Neuron (in vitro differentiated cells): ENCODE measurements at regions not wholly inside any gene's neighbourhood (a gene's known extent, or its start where the extent isn't known, plus 50 kb on each side); places are given as distances from the start of the nearest gene placed in this dataset.

ENCODE experiments used
- H2AFZ ChIP-seq: one replicate; pipeline ENCODE4 v1.6.1; 2013; ENCODE audit warnings: low read depth, mild to moderate bottlenecking, inconsistent platforms, low read length, moderate library complexity
- H3K27me3 ChIP-seq: one replicate; pipeline ENCODE4 v1.6.1; 2013; ENCODE audit warnings: low read length; ENCODE audit not compliant: insufficient read depth
- H3K36me3 ChIP-seq: one replicate; pipeline ENCODE4 v1.6.1; 2013; ENCODE audit warnings: low read length; ENCODE audit not compliant: insufficient read depth
- H3K4me1 ChIP-seq: one replicate; pipeline ENCODE4 v1.6.1; 2013; ENCODE audit warnings: low read length; ENCODE audit not compliant: insufficient read depth
- H3K4me3 ChIP-seq: 2 replicates; pipeline ENCODE4 v1.5.1; 2013; ENCODE audit warnings: mild to moderate bottlenecking, low read length, moderate library complexity
- H3K9me3 ChIP-seq: one replicate; pipeline ENCODE4 v1.6.1; 2013; ENCODE audit warnings: low read length

DNA sequence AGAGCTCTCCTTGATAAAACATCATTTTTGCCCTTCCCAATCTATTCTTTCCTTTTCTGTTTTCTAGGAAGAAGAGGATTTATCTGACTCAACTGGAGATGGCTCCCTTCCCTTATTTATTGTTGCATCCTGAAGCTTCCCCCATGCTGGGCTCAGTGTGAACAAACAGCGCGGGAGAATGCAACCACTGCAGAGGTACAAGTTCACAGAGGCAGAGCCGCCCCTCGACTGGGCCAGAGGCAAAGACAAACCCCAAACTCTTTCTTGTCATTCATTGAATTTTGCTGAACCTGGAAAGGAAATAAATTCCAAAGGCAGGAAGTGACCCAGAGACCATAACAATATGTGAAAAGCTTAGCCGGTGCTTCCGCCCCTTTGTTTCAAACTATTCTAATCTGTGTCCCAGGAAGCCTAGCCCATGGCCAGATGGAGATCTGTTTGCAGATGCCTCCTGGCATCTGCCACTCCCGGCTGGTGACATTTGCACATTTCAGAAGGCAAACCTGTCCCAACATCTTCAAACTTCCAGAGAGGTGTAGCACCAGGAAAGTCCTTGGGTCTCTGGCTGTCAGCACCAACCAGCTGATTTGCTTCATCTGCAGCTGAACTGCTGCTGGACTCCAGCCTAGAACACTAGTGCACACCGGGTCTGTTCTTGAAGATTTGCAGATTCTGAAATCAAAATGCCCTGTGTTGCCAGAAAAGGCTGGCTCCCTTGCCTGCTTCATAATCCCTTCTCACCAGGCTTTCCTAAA is 79.4 kb upstream of the MAP4K3 start:
- peak overlapping the region; percentile 7 for H3K4me3 ChIP-seq
- no peaks in the 10 kb centered on the region for H3K27me3 ChIP-seq
- H3K9me3 ChIP-seq: peaks cover 5% of the 10 kb centered on the region
- peaks cover 46% of the 10 kb centered on the region for H3K4me1 ChIP-seq
- peak overlapping the region; percentile 49 for H2AFZ ChIP-seq
- H3K36me3 ChIP-seq: no peaks in the 10 kb centered on the region

DNA sequence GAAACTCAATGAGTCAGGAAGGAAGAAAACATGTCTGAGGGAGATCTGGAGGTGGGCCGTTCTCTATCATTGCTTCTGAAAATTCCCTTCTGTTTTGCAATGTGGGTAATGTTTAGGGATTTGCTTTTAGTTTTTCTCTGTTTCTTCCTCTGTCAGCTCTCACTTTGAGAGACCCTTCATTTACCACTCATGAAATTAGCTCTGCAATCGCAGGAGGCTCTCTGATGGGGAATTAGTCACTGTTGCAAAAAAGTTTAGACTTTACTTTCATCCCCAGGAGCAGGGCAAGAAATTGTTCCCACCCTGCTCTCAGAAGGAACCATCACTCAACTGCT is 80.0 kb upstream of the MAP4K3 start:
- no peaks in the 10 kb centered on the region for H3K27me3 ChIP-seq
- H3K9me3 ChIP-seq: peaks cover 8% of the 10 kb centered on the region
- H3K4me3 ChIP-seq: no peak overlapping the region
- H3K36me3 ChIP-seq: no peaks in the 10 kb centered on the region
- no peak overlapping the region for H2AFZ ChIP-seq
- peaks cover 41% of the 10 kb centered on the region for H3K4me1 ChIP-seq

DNA sequence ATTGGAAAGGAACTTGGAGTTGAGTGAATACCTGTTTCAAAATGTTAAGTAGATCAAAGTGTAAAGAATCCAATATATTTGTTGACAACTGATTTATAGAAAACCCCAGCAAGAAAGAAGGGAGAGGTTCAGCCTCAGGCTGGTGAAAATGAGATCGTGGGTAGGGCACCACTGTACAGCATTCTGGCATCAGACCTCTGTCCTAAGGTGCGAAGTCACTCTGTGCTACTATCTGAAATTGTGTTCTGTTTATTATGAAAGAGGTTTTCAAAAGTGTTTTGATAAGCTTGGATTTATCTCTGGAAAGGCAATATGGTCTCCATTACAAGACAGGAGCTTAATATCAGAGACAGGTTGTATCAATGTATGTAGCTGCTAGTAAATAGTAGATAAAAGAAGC is 80.5 kb upstream of the MAP4K3 start:
- H3K36me3 ChIP-seq: no peaks in the 10 kb centered on the region
- no peak overlapping the region for H3K4me3 ChIP-seq
- no peak overlapping the region for H2AFZ ChIP-seq
- H3K9me3 ChIP-seq: peaks cover 9% of the 10 kb centered on the region
- H3K4me1 ChIP-seq: peaks cover 35% of the 10 kb centered on the region
- no peaks in the 10 kb centered on the region for H3K27me3 ChIP-seq

DNA sequence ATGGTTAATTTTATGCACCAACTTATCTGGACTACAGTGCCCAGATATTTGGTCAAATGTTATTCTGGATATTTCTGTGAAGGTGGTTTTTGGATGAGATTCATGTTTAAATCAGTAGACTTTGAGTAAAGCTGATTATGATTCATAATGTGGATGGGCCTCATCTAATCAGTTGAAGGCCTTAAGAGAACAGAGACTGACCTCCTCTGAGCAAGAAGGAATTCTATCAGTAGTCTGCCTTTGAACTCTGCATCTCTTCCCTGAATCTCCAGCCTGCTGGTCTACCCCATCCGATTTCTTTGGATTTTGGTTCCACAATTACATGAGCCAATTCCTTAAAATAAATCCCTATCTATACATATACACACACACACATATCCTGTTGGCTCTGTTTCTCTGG is 82.8 kb upstream of the MAP4K3 start:
- H3K36me3 ChIP-seq: no peaks in the 10 kb centered on the region
- no peaks in the 10 kb centered on the region for H3K27me3 ChIP-seq

DNA sequence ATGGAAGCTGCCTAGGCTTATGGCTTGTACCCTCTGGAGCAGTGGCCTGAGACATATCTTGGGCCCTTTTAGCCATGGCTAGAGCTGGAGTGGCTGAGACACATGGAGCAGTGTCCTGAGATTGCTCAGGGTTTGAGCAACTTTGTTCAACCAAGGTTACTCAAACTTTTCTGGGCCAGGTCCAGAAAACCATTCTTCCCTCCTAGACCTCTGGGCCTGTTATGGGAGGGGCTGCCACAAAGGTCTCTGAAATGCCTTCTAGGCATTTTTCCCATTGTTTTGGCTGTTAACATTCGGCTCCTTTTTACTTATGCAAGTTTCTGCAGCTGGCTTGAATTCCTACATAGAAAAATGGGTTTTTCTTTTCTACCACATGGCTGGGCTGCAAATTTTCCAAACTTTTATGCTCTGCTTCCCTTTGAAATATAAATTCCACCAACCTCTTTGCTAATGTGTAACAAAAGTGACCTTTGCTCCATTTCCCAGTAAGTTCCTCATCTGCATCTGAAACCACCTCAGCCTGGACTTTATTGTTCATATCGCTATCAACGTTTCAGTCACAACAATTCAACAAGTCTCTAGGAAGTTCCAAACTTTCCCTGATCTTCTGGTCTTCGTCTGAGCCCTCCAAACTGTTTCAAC is 84.9 kb upstream of the MAP4K3 start:
- Histone ChIP-seq H2AFZ (no peak overlapping the region), H3K9me3 (peaks cover 14% of the 10 kb centered on the region), H3K4me1 (peaks cover under 1% of the 10 kb centered on the region), H3K36me3 (no peaks in the 10 kb centered on the region), H3K27me3 (no peaks in the 10 kb centered on the region), H3K4me3 (no peak overlapping the region)

More for the DNA sequence above, 82.8 kb upstream of the MAP4K3 start:
- Histone ChIP-seq H3K9me3 (peaks cover 14% of the 10 kb centered on the region), H3K4me3 (no peak overlapping the region), H2AFZ (no peak overlapping the region), H3K4me1 (peaks cover 20% of the 10 kb centered on the region)

DNA sequence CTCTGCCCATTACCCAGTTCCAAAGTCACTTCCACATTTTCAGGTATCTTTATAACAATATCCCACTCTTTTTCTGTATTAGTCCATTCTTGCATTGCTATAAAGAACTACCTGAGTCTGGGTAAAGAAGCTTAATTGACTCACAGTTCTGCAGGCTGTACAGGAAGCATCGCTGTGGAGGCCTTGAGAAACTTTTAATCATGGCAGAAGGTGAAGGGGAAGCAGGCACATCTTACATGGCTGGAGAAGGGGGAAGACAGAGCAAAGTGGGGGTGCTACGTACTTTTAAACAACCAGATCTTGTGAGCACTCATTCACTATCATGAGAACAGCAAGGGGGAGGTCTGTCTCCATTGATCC is 85.4 kb upstream of the MAP4K3 start:
- Histone ChIP-seq H3K9me3 (peaks cover 14% of the 10 kb centered on the region), H2AFZ (no peak overlapping the region), H3K27me3 (no peaks in the 10 kb centered on the region), H3K4me3 (no peak overlapping the region), H3K4me1 (no peaks in the 10 kb centered on the region), H3K36me3 (no peaks in the 10 kb centered on the region)

DNA sequence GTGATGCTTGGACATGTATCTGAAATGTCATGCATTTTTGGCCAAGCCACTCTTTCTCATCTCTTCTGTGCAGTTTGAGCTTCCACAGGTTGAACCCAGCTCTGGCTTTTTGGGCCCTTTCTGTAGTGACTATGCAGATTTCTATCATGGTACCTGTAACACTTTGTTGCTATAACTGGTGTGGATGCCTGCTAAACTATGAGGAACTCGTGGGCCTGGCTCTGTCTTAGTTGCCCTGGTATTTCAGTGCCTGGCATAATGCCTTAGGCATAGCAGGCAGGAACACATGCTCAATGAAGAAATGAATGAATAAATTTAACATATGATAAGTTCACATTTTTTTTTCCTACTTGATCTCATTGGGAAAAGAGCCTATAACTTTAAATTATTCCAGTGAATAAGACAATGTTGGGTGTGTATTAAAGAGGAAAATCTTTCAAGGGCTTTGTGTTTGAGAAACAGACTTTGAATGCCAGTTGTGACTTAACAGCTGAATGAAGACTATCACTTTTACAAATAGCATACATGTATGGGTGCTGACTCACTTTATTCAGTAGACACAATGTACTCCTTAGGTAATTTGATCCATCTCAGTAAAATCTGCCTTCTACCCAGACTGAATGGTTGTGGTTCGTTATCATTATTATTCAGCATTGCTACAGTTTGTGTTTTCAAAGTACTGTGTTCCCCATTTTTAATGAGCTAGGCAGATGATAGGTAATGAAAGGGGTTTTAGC is 86.4 kb upstream of the MAP4K3 start:
- no peaks in the 10 kb centered on the region for H3K36me3 ChIP-seq
- no peak overlapping the region for H2AFZ ChIP-seq
- H3K4me3 ChIP-seq: no peak overlapping the region
- no peaks in the 10 kb centered on the region for H3K4me1 ChIP-seq
- H3K9me3 ChIP-seq: peaks cover 14% of the 10 kb centered on the region
- no peaks in the 10 kb centered on the region for H3K27me3 ChIP-seq

DNA sequence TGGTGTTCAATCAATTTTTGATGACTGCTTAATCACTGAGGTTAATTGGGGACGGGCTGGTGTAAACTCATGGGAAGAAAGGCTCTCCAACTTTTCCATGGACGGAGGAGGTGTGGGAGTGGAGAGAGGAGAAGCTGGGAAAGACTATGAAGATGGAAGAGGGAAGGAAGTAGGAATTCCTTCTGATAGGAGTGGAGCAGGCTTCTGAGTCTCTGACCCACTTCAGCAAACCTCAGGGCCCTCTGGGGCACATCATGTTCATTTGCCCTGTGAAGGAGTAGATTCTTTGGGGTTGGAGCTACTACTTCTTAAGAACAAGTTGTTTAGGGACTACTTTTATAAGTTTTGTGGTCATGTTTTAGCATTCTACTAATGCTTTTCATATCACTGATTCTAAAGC is 87.0 kb upstream of the MAP4K3 start:
- H2AFZ ChIP-seq: no peak overlapping the region
- H3K27me3 ChIP-seq: no peaks in the 10 kb centered on the region
- H3K4me1 ChIP-seq: no peaks in the 10 kb centered on the region
- H3K9me3 ChIP-seq: peaks cover 14% of the 10 kb centered on the region
- H3K36me3 ChIP-seq: no peaks in the 10 kb centered on the region
- no peak overlapping the region for H3K4me3 ChIP-seq

DNA sequence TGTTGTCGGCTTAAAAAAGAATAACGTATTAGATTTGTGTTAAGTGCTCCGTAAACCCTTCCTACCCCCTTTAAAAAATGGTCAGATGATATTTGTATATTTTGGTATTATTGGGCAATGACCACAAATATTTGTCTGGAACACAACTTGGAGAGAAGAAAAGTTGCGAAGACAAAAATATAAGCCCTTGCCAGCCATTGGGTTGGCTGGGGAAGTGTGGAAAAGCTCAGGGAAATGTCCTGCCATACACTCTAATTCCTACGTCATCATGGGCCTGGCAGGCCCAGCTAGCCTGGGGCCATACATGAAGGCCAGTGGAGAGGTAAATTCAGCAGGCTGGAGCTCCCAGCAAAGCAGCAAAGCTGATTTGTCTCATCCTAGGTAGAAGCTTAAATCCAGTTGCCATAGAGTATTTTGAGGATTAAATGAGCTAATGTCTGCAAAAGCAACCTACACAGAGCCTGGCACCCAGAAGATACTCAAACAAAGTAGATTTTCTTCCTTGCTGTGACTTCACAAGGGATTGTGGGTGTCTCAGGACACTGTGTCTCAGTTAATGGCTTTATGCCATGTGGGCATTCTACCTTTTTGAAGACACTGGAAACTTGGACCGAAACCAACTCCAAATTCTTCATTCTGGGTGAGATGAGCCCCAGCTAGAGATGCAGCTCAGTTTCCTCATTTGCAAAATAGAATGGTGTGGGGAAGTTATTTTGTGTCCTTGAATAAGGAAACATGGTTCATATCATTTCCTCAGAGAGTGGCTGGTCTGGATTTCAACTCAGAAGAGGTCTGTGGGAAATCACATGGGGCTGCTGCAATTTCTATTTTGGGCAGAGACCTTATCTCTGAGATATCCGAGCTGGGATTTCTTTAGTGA is 87.9 kb upstream of the MAP4K3 start:
- peaks cover 14% of the 10 kb centered on the region for H3K9me3 ChIP-seq
- no peaks in the 10 kb centered on the region for H3K27me3 ChIP-seq
- H3K4me3 ChIP-seq: no peak overlapping the region
- no peaks in the 10 kb centered on the region for H3K4me1 ChIP-seq
- no peak overlapping the region for H2AFZ ChIP-seq
- no peaks in the 10 kb centered on the region for H3K36me3 ChIP-seq

DNA sequence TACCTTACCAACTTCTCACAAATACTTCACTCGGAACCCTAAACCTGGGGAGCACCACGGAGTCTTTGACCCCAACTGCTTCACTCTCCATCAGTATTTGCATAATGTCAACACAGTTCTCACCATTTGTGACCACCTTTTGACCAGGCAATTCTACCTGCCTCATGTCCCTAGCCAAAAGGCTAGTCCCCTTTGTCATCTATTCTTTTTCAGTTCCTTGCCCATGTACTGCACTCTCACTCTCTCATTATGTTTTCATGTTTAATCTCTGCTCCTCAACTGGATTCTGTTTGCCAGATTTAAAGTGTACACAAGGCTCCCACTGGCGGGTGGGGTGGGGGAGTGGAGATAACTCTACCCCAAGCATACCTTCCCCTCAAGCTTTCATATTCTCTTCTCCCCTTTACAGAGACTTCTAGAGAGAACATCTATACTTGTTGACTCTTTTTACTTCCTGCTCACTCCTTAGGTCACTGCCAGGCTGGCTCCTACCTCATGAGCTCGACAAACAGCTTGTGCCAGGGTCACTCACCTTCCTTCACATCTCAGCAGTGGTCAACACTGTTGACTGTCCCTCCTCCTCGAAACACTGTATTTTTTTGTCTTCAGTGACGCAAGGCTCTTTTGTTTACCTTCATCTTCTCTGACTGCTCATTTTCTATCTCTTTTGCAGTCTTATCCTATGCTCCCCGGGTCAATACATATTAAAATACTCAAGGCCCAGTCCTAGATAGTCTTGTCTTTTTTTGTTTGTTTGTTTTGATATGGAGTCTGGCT is 88.7 kb upstream of the MAP4K3 start:
- H3K27me3 ChIP-seq: no peaks in the 10 kb centered on the region
- H3K9me3 ChIP-seq: peaks cover 12% of the 10 kb centered on the region
- no peak overlapping the region for H3K4me3 ChIP-seq
- H3K36me3 ChIP-seq: no peaks in the 10 kb centered on the region
- no peaks in the 10 kb centered on the region for H3K4me1 ChIP-seq
- no peak overlapping the region for H2AFZ ChIP-seq

DNA sequence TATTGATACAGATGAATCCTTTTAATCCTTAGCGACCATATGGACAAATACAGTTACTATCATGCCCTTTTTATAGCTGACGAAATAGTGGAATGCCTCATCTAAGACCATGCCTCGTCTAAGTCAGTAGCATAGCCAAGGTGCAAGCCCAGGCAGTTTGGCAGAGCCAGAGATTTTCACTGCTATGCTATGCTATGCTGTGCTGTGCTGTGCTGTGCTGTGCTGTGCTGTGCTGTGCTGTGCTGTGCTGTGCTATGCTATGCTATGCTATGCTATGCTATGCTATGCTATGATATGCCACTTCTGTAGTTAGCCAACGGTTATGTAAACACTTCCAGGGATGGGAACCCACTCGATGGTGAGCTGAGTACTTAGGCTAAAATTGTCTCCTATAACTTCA is 91.6 kb upstream of the MAP4K3 start:
- Histone ChIP-seq H3K27me3 (no peaks in the 10 kb centered on the region), H2AFZ (no peak overlapping the region), H3K9me3 (no peaks in the 10 kb centered on the region), H3K4me1 (no peaks in the 10 kb centered on the region), H3K36me3 (no peaks in the 10 kb centered on the region), H3K4me3 (no peak overlapping the region)

DNA sequence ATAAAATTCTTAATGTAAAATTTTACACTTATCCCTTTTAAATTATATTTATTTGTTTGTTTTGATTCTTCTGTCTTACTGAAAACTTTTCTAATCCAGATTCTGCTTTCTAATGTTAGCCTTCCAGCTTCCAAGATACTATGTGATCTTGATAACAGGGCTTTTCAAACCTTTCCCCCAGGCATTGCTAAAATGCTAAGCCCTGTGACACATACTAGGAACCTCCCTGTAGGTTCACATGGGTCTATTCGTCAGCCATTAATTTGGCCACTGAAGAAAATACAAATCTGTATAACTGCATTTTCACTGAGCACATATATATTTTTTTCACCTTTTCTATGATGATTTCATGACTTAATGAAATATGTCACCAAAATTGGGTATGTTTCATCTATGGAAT is 92.8 kb upstream of the MAP4K3 start:
- no peaks in the 10 kb centered on the region for H3K9me3 ChIP-seq
- H3K27me3 ChIP-seq: no peaks in the 10 kb centered on the region
- H3K4me1 ChIP-seq: no peaks in the 10 kb centered on the region
- no peaks in the 10 kb centered on the region for H3K36me3 ChIP-seq
- no peak overlapping the region for H2AFZ ChIP-seq
- H3K4me3 ChIP-seq: no peak overlapping the region
